ENCODE measurements at regions not wholly inside any gene's neighbourhood (a gene's known extent, or its start where the extent isn't known, plus 50 kb on each side); places are given as distances from the start of the nearest gene placed in this dataset.
"Not testable (repeated sequence)": the region's sequence is repeated elsewhere in the genome, so short reads cannot be mapped to it uniquely, and the experiment has no call there.

DNA sequence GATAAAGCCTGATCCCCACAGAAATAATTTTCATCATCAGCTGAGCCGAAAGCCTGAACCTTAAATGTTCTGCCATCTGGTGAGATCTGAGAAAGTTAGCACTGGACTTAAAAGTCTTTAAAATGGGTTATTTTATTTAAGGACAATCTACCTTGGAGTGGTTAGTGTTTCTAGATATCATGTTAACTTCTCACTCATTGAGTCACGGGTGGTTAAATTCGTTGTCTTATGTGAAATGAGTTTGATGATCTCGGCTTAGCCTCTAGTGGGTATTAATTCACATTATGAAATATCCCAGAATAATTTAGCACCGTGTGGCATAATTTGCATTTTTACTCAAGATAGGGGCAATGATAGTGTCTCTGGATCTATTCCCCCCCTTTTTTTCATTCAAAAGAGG is 117.4 kb upstream of the ZNF536 start:
- H3K9me3 ChIP-seq (replicated peaks in 1 of 3) = no peaks in the 10 kb centered on the region
- no peak for TF ChIP-seq POLR2A (IDR thresholded peaks at IDR 0.05)
- TF ChIP-seq, protein P1, sequence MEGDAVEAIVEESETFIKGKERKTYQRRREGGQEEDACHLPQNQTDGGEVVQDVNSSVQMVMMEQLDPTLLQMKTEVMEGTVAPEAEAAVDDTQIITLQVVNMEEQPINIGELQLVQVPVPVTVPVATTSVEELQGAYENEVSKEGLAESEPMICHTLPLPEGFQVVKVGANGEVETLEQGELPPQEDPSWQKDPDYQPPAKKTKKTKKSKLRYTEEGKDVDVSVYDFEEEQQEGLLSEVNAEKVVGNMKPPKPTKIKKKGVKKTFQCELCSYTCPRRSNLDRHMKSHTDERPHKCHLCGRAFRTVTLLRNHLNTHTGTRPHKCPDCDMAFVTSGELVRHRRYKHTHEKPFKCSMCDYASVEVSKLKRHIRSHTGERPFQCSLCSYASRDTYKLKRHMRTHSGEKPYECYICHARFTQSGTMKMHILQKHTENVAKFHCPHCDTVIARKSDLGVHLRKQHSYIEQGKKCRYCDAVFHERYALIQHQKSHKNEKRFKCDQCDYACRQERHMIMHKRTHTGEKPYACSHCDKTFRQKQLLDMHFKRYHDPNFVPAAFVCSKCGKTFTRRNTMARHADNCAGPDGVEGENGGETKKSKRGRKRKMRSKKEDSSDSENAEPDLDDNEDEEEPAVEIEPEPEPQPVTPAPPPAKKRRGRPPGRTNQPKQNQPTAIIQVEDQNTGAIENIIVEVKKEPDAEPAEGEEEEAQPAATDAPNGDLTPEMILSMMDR (IDR thresholded peaks at IDR 0.05) = no peak
- H3K27ac ChIP-seq = no peak overlapping the region
- no peaks in the 10 kb centered on the region for H3K27me3 ChIP-seq
- 85 to 91% (median 86%) methylated on average over 5 of the region's 5 CpGs for WGBS, 4 donors
- intact Hi-C loops (cut with DNase I) = no loop called here
- H3K4me3 ChIP-seq = no peak overlapping the region
- H3K4me1 ChIP-seq (replicated peaks in 1 of 2) = peaks cover 0 to 9% of the 10 kb centered on the region in 2 donors
- no peak for DNase-seq
- no peaks in the 10 kb centered on the region for H3K36me3 ChIP-seq (replicated peaks in 1 of 2)

DNA sequence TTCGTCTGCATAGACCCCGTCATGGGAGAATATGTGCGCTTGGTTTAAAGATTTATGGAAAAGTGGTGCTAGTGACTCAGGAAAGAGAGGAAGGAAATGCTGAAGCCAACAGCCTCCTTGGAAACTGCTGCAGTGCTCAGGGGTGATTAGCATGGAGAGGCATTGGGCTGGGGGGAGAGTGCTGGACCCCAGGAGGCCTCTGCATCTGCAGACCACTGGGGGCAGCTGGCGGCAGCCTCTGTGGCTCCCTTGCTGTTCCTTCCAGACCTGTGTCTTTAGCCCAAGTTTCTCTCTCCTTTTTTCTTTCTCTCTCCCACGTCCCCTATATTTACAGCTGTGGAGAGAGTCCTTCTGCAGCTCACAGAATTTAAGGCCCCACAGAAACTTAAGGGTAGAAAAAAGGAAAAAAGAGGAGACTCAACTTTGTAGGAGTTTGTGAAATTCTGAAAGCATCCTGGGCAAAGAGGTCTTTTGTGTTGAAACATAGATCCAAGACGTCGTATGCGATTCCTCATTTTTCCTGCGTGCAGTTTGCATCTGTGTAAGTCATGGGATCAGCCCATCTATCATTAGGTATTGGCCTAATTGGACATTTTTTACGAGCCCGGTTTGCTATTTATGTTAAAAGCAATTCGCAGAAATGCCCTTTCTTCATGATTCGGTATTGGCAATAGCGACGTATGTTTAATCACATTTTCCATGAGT is 116.2 kb upstream of the ZNF536 start:
- H3K27ac ChIP-seq = no peak overlapping the region
- no peak overlapping the region for H3K4me3 ChIP-seq
- TF ChIP-seq, protein P1 (IDR thresholded peaks at IDR 0.05) = no peak
- no peak for TF ChIP-seq POLR2A (IDR thresholded peaks at IDR 0.05)
- peaks cover 0 to 9% of the 10 kb centered on the region in 2 donors for H3K4me1 ChIP-seq (replicated peaks in 1 of 2)
- no peaks in the 10 kb centered on the region for H3K36me3 ChIP-seq (replicated peaks in 1 of 2)
- intact Hi-C loops (cut with DNase I) = no loop called here
- no peaks in the 10 kb centered on the region for H3K27me3 ChIP-seq
- peak in 1 of 7 donors; percentile 33 for DNase-seq
- H3K9me3 ChIP-seq (replicated peaks in 1 of 3) = no peaks in the 10 kb centered on the region
- 68 to 78% (median 73%) methylated on average over 15 of the region's 15 CpGs for WGBS, 4 donors

DNA sequence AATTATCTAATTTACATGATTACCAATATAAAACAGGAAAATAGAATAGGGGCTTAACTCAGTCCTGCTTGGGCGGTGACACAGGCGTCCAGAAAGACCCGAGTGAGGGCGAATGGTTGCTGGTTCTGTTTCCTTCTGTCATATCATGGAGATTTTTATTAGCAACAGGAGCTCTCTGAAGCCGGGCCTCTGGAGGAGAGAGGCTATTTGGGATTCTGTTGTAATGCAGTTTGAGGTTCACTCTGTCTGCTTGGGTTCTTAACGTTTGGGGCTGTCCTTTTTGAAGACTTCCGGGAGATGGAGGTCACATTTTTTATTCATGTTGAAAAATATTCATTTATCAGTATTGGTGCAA is 115.7 kb upstream of the ZNF536 start:
- TF ChIP-seq, protein P1 (IDR thresholded peaks at IDR 0.05) = no peak
- TF ChIP-seq POLR2A (IDR thresholded peaks at IDR 0.05) = no peak
- no peaks in the 10 kb centered on the region for H3K27me3 ChIP-seq
- H3K27ac ChIP-seq = no peak overlapping the region
- peaks cover 0 to 9% of the 10 kb centered on the region in 2 donors for H3K4me1 ChIP-seq (replicated peaks in 1 of 2)
- H3K4me3 ChIP-seq = no peak overlapping the region
- no peaks in the 10 kb centered on the region for H3K9me3 ChIP-seq (replicated peaks in 1 of 3)
- intact Hi-C loops (cut with DNase I) = no loop called here
- WGBS, 4 donors = 57 to 68% (median 61%) methylated on average over 7 of the region's 7 CpGs
- H3K36me3 ChIP-seq (replicated peaks in 1 of 2) = no peaks in the 10 kb centered on the region
- peak in 1 of 7 donors; percentile 28 for DNase-seq

DNA sequence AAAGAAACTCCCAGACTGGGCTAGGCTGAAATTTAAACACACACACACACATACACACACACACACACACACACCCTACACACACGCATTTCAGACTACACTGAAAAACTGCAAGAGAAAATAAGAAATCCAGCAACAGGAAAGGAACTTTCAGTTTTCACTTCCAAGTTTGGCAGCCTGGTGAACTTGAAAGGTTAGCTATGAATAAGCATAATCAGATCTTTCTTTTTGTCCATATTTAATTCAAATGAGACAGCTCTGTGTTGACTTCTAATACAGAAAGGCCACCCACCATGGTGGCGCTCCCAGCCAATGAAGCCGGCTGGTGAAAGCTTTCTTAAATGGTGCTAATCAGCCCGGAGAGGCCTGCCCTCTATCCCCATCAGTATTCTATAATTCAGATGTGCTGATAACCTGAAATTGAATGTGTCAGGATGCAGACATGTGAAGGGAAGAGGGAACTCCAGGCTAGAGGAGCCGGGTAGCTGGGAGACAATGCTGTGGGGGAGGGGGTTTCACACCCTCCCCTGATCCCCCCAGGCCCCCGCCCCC is 108.3 kb upstream of the ZNF536 start:
- no peak for DNase-seq
- intact Hi-C loops (cut with DNase I) = no loop called here
- WGBS, 4 donors = 30 to 40% (median 34%) methylated on average over 6 of the region's 6 CpGs
- H3K4me1 ChIP-seq (replicated peaks in 1 of 2) = no peaks in the 10 kb centered on the region
- H3K9me3 ChIP-seq (replicated peaks in 1 of 3) = no peaks in the 10 kb centered on the region
- no peak overlapping the region for H3K4me3 ChIP-seq
- no peaks in the 10 kb centered on the region for H3K27me3 ChIP-seq
- TF ChIP-seq POLR2A (IDR thresholded peaks at IDR 0.05) = no peak
- TF ChIP-seq, protein P1 (IDR thresholded peaks at IDR 0.05) = no peak
- no peaks in the 10 kb centered on the region for H3K36me3 ChIP-seq (replicated peaks in 1 of 2)
- no peak overlapping the region for H3K27ac ChIP-seq

DNA sequence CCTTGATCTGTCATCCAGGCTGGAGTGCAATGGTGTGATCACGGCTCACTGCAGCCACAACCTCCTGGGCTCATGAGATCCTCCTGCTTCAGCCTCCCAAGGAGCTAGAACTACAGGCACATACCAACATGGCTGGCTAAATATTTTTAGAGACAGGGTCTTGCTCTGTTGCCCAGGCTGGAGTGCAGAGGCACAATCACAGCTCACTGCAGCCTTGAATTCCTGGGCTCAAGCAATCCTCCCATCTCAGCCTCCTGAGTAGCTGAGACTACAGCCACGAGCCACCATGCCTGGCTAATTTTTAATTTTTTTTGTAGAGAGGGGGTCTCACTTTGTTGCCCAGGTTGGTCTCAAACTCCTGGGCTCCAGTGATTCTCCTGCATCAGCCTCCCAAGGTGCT is 106.3 kb upstream of the ZNF536 start:
- intact Hi-C loops (cut with DNase I); H3K4me3 ChIP-seq; DNase-seq; H3K9me3 ChIP-seq (replicated peaks in 1 of 3); H3K27ac ChIP-seq; H3K27me3 ChIP-seq; H3K4me1 ChIP-seq (replicated peaks in 1 of 2); H3K36me3 ChIP-seq (replicated peaks in 1 of 2): not testable (repeated sequence)
- WGBS, 4 donors = 85 to 98% (median 87%) methylated on average over 2 of the region's 2 CpGs
